Neutrophil (primary cell): ENCODE measurements at regions not wholly inside any gene's neighbourhood (a gene's known extent, or its start where the extent isn't known, plus 50 kb on each side); places are given as distances from the start of the nearest gene placed in this dataset.

Source experiments
- H3K27ac ChIP-seq: fragments of 200-600 bp; sonication (generic); 2 replicates; pipeline ENCODE4 v1.5.1; 2016; ENCODE audit warnings: mild to moderate bottlenecking, moderate library complexity
- H3K27me3 ChIP-seq: fragments of 200-600 bp; sonication (generic); 2 replicates; pipeline ENCODE4 v1.6.0; 2016; ENCODE audit warnings: mild to moderate bottlenecking
- H3K36me3 ChIP-seq: fragments of 200-600 bp; sonication (generic); 2 replicates; pipeline ENCODE4 v1.5.1; 2017
- H3K4me1 ChIP-seq, 2 experiments: fragments of 200-600 bp in 1 of 2; sonication (generic) in 1 of 2; 1 replicate in 1 of 2; 2 replicates in 1 of 2; pipeline versions ENCODE4 v1.5.1 to v1.6.1; 2013 to 2016; ENCODE audit warnings: low read depth in 1 of 2, low read length in 1 of 2, mild to moderate bottlenecking in 1 of 2, moderate library complexity in 1 of 2; ENCODE audit not compliant: control insufficient read depth in 1 of 2, insufficient read depth in 1 of 2
- H3K4me3 ChIP-seq, 2 experiments: fragments of 200-600 bp in 1 of 2; sonication (generic) in 1 of 2; 1 replicate in 1 of 2; 2 replicates in 1 of 2; pipeline ENCODE4 v1.5.1; 2013 to 2016; ENCODE audit warnings: low read depth in 1 of 2, low read length in 1 of 2, mild to moderate bottlenecking in 1 of 2, moderate library complexity in 1 of 2
- H3K9me3 ChIP-seq: fragments of 200-600 bp; sonication (generic); 2 replicates; pipeline ENCODE4 v1.5.1; 2016
- TF ChIP-seq, protein P1 (sequence below): fragments of 200-600 bp; sonication (generic); IDR thresholded peaks from 2 replicates; pipeline ENCODE4 v1.5.1; 2016; ENCODE audit warnings: antibody characterized with exemption

DNA sequence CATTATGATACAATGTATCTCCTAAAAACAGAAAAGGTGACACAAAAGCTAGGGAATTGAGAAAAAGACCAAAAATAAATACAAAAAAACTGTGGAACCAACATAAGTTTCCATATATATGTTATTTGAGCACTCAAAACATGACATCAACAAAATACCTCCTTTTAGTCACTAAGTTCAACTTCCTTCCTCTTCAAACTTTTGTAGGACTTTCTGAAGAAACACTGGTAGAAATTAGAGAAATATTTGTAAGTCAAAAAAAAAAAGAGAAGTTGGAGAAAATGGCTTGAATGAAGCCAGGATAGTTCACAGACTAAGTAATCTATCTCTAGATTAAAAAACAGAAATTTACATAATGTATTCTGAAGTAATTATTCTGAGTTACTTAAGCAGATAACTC, 208.4 kb upstream of the ALCAM start:
- Histone ChIP-seq H3K27me3 (no peaks in the 10 kb centered on the region), H3K27ac (peak overlapping the region; percentile 48), H3K36me3 (no peaks in the 10 kb centered on the region), H3K9me3 (no peaks in the 10 kb centered on the region), H3K4me1 (peaks cover 4 to 11% of the 10 kb centered on the region in 2 experiments), H3K4me3 (no peak overlapping the region)
- TF ChIP-seq, protein P1, sequence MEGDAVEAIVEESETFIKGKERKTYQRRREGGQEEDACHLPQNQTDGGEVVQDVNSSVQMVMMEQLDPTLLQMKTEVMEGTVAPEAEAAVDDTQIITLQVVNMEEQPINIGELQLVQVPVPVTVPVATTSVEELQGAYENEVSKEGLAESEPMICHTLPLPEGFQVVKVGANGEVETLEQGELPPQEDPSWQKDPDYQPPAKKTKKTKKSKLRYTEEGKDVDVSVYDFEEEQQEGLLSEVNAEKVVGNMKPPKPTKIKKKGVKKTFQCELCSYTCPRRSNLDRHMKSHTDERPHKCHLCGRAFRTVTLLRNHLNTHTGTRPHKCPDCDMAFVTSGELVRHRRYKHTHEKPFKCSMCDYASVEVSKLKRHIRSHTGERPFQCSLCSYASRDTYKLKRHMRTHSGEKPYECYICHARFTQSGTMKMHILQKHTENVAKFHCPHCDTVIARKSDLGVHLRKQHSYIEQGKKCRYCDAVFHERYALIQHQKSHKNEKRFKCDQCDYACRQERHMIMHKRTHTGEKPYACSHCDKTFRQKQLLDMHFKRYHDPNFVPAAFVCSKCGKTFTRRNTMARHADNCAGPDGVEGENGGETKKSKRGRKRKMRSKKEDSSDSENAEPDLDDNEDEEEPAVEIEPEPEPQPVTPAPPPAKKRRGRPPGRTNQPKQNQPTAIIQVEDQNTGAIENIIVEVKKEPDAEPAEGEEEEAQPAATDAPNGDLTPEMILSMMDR, result no peak

DNA sequence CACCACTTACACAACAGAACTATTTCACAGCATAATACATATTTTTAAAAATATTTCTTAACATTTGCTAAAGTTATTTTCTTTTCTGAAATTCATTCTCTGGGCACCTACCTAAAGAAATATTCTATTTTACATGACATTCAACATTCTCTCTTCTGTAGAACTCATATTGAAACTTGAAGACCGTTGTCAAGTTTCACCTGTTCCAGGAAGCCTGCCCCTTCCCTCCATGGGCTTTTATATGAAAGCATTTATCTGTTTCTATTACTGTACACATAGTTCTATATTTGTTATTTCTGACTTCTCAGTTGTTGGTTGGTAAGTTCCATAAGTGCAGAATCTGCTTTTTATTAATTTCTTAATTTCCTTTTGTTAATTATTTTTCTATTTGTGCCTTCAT, 204.3 kb upstream of the ALCAM start:
- TF ChIP-seq, protein P1, result no peak
- H3K36me3 ChIP-seq, result no peaks in the 10 kb centered on the region
- H3K9me3 ChIP-seq, result no peaks in the 10 kb centered on the region
- no peak overlapping the region for H3K4me3 ChIP-seq
- no peak overlapping the region for H3K27ac ChIP-seq
- peaks cover 4 to 11% of the 10 kb centered on the region in 2 experiments for H3K4me1 ChIP-seq
- no peaks in the 10 kb centered on the region for H3K27me3 ChIP-seq

DNA sequence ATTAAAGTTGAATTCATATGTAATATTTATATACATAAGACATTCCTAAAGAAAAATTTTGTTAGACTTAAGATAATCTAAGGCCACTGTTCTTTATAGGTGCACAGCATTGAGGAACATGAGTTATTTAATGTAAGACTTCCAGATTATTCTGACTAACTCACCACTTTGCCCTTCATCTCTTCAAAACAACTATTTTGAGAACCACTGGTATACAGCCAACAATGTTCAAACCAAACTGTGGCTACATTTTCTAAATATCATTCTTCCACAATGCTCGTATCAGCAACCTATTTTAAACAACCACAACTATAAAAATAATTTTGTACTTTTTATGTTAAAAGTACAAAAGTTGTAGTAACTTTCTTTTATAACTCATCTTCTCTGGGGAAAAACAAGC, 199.8 kb upstream of the ALCAM start:
- TF ChIP-seq, protein P1, result no peak
- H3K4me3 ChIP-seq, result no peak overlapping the region
- no peaks in the 10 kb centered on the region for H3K36me3 ChIP-seq
- H3K4me1 ChIP-seq, result no peaks in the 10 kb centered on the region
- H3K9me3 ChIP-seq, result no peaks in the 10 kb centered on the region
- H3K27me3 ChIP-seq, result no peaks in the 10 kb centered on the region
- H3K27ac ChIP-seq, result no peak overlapping the region

DNA sequence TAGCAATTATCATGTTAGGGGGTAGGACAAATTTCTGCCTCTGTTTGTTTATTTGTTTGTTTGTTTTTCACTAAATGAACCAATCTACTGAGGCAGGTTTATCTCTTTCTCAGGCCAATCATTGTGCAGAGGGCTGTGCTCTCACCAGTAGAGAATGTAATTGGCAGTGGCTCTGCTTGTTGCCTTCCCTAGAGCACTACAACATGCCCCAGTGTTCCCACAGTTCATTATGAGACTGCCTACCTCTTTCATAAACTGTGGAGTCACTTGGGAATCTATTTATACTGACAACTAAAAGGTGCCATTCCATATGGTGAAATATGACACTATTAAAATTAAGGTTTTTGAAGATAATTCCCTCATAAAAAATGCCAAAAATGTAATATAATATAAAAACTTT, 196.3 kb upstream of the ALCAM start:
- no peaks in the 10 kb centered on the region for H3K4me1 ChIP-seq
- no peak overlapping the region for H3K4me3 ChIP-seq
- TF ChIP-seq, protein P1, result no peak
- no peak overlapping the region for H3K27ac ChIP-seq
- no peaks in the 10 kb centered on the region for H3K9me3 ChIP-seq
- H3K27me3 ChIP-seq, result no peaks in the 10 kb centered on the region
- H3K36me3 ChIP-seq, result no peaks in the 10 kb centered on the region

DNA sequence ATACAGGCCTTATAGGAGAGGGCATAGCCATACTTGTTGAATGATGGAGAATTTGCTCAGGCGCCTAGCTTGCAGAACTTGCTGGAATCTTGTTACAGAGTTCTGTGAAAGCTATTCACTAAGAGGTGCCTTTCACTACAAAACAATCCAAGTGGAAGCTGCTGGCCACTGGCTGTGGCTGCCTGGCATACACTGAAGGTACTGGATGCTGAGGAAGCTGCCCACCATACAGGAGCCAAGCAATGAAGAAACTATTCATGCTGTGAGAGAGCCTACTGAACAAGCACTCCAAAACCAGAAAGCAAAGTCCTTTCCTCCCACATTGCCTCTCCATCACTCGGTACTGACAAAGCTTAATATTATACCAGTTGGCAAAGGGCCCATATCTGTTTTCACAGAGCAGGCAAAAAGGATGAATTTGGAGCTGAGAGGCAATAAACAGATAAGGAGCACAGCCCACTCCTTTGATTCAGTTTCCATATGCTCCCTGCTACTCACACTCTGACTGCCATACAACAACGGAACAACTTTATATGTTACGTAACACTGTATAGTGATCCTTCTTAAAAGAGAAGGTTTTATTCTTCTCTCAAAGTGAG, 192.6 kb upstream of the ALCAM start:
- no peaks in the 10 kb centered on the region for H3K36me3 ChIP-seq

More for the DNA sequence above, 192.6 kb upstream of the ALCAM start:
- Histone ChIP-seq H3K4me1 (no peaks in the 10 kb centered on the region), H3K4me3 (no peak overlapping the region), H3K9me3 (no peaks in the 10 kb centered on the region), H3K27me3 (no peaks in the 10 kb centered on the region), H3K27ac (no peak overlapping the region)
- TF ChIP-seq, protein P1, result no peak
